ENCODE measurements at regions not wholly inside any gene's neighbourhood (a gene's known extent, or its start where the extent isn't known, plus 50 kb on each side); places are given as distances from the start of the nearest gene placed in this dataset.

DNA sequence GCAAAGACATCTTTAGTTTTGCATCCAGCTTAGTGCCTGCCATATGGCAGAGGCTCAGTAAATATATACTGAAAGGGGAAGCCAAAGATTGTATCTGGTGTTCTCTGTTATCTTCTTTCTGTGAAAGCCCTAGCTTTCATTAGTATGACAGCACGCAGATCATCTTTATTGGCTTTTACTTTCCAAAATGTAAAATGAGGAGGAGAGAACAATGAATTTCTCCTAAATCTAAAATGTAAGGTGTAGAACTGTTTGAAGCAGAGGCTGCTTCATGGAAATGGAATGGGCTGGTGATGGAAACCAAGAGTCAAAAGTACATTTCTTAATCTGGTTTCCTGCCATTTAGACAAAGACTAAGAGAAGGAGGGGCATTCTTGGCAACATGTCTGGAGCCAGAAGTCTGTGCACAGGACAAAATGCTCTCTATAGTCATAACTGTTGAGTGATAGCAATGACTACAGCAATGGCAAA lies 1029.9 kb upstream of the PIK3C3 start:
- Histone ChIP-seq H3K9me3 (replicated peaks; ENCODE audit: control insufficient read depth, insufficient read depth, low read length) (no peaks in the 10 kb centered on the region), H3K9ac (replicated peaks; ENCODE audit: extremely low read depth, insufficient read depth, low read length) (no peak overlapping the region), H3K79me2 (ENCODE audit: control insufficient read depth, insufficient read depth, low read length) (no peaks in the 10 kb centered on the region), H3K9me1 (replicated peaks; ENCODE audit: control insufficient read depth, extremely low read depth, insufficient read depth, low read length) (no peaks in the 10 kb centered on the region), H3K27ac (ENCODE audit: insufficient read depth, low read depth, low read length) (no peak overlapping the region), H3K4me3 (replicated peaks in 1 of 3; ENCODE audit: insufficient read depth in 1 of 3, low read depth in 1 of 3, low read length in 3 of 3) (no peak overlapping the region), H3K27me3 (ENCODE audit: control insufficient read depth in 2 of 2, insufficient read depth in 2 of 2, low read length in 2 of 2) (no peaks in the 10 kb centered on the region), H3K4me2 (ENCODE audit: insufficient read depth, low read length) (no peak overlapping the region), H3K36me3 (ENCODE audit: control insufficient read depth in 2 of 2, extremely low read depth in 1 of 2, insufficient read depth in 2 of 2, low read length in 2 of 2) (no peaks in the 10 kb centered on the region), H4K20me1 (replicated peaks; ENCODE audit: control insufficient read depth, extremely low read depth, insufficient read depth, low read length) (no peaks in the 10 kb centered on the region), H3K4me1 (ENCODE audit: control insufficient read depth, extremely low read depth, insufficient read depth, low read length) (no peaks in the 10 kb centered on the region), H2AFZ (ENCODE audit: low read depth, low read length) (no peak overlapping the region)
- no TSS peak for BruUV-seq (replicated peaks)
- dilution Hi-C loops (cut with MboI; ENCODE audit: extremely low pct_ligation_motif_present, low sequenced_read_pairs): no loop called here
- FAIRE-seq (no peak), DNase-seq (ENCODE audit: low read depth, low spot score) (no peak)
- CTCF ChIA-PET: no interaction called here
- POLR2A ChIA-PET: no interaction called here
- TF ChIP-seq JUN (IDR thresholded peaks at IDR 0.05; ENCODE audit: borderline replicate concordance, insufficient read depth, insufficient read length, low read depth) (no peak), EZH2 (IDR thresholded peaks at IDR 0.05; ENCODE audit: borderline replicate concordance, low read depth, low read length, severe bottlenecking) (no peak), POLR2A (IDR thresholded peaks at IDR 0.05; ENCODE audit: low read depth, low read length) (no peak), FOS (IDR thresholded peaks at IDR 0.05; ENCODE audit: borderline replicate concordance, insufficient read depth, low read length) (no peak), POLR2AphosphoS5 (IDR thresholded peaks at IDR 0.05; ENCODE audit: insufficient read depth, low read depth, low read length) (no peak), MYC (IDR thresholded peaks at IDR 0.05; ENCODE audit: low read depth, low read length) (no peak), GATA2 (IDR thresholded peaks at IDR 0.05; ENCODE audit: insufficient read depth, insufficient read length, low read depth, low read length) (no peak)
- TF ChIP-seq, protein P1, sequence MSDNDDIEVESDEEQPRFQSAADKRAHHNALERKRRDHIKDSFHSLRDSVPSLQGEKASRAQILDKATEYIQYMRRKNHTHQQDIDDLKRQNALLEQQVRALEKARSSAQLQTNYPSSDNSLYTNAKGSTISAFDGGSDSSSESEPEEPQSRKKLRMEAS (IDR thresholded peaks at IDR 0.05; ENCODE audit: insufficient read depth, insufficient read length): no peak
- TF ChIP-seq, protein P2, sequence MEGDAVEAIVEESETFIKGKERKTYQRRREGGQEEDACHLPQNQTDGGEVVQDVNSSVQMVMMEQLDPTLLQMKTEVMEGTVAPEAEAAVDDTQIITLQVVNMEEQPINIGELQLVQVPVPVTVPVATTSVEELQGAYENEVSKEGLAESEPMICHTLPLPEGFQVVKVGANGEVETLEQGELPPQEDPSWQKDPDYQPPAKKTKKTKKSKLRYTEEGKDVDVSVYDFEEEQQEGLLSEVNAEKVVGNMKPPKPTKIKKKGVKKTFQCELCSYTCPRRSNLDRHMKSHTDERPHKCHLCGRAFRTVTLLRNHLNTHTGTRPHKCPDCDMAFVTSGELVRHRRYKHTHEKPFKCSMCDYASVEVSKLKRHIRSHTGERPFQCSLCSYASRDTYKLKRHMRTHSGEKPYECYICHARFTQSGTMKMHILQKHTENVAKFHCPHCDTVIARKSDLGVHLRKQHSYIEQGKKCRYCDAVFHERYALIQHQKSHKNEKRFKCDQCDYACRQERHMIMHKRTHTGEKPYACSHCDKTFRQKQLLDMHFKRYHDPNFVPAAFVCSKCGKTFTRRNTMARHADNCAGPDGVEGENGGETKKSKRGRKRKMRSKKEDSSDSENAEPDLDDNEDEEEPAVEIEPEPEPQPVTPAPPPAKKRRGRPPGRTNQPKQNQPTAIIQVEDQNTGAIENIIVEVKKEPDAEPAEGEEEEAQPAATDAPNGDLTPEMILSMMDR (IDR thresholded peaks at IDR 0.05; ENCODE audit: extremely low read depth in 1 of 2, insufficient read depth in 1 of 2, low read depth in 1 of 2, low read length in 2 of 2): no peak
- intact Hi-C loops (cut with micrococcal nuclease): no loop called here

Measured in endothelial cell of umbilical vein (primary cell).